Activated CD8-positive, alpha-beta T cell treated with anti-CD3 and anti-CD28 coated beads for 36 hours (primary cell): ENCODE measurements at regions not wholly inside any gene's neighbourhood (a gene's known extent, or its start where the extent isn't known, plus 50 kb on each side); places are given as distances from the start of the nearest gene placed in this dataset.
A peak's percentile ranks its signal among the peaks of the same experiment; 100 is the strongest.

ENCODE experiments used
- ATAC-seq: fragments of 200-7000 bp; cut with Tn5 transposase; one replicate; pipeline ENCODE4 v1.10.0; 2021; ENCODE audit warnings: mild to moderate bottlenecking, moderate library complexity
- CTCF ChIA-PET: fragments of 350-600 bp; sonication (Branson Sonifier 250); formaldehyde crosslinking; loops from one replicate; lab custom pipeline; 2021; ENCODE audit warnings: antibody characterized with exemption; lab: Charles Lee
- POLR2A ChIA-PET: fragments of 350-600 bp; sonication (Branson Sonifier 250); formaldehyde crosslinking; loops from one replicate; lab custom pipeline; 2021; ENCODE audit warnings: antibody characterized with exemption; lab: Charles Lee
- DNase-seq: peaks from one replicate; pipeline ENCODE4 v3.0.0-alpha.2; 2020
- H3K27ac Mint-ChIP-seq: one replicate; pipeline ENCODE4 v1.8.0; 2021; ENCODE audit warnings: mild to moderate bottlenecking, mixed read lengths
- H3K27me3 Mint-ChIP-seq: one replicate; pipeline ENCODE4 v1.8.0; 2021; ENCODE audit warnings: mixed read lengths
- H3K36me3 Mint-ChIP-seq: one replicate; pipeline ENCODE4 v1.8.0; 2021; ENCODE audit warnings: low read depth, mixed read lengths
- H3K4me1 Mint-ChIP-seq: one replicate; pipeline ENCODE4 v1.8.0; 2021; ENCODE audit warnings: low read depth, mixed read lengths
- H3K4me3 Mint-ChIP-seq: one replicate; pipeline ENCODE4 v1.8.0; 2021; ENCODE audit warnings: mild to moderate bottlenecking, moderate library complexity, mixed read lengths
- H3K9me3 Mint-ChIP-seq: one replicate; pipeline ENCODE4 v1.8.0; 2021; ENCODE audit warnings: mixed read lengths
- CTCF ChIP-seq: fragments of 200-600 bp; IDR thresholded peaks from one replicate; pipeline ENCODE4 v1.8.0; 2022; ENCODE audit warnings: antibody characterized with exemption, mild to moderate bottlenecking
- intact Hi-C: fragments of 100-400 bp; cut with micrococcal nuclease; formaldehyde crosslinking; loops from one replicate; pipeline ENCODE4 v1.10.0; 2022

- Mint-ChIP-seq H3K36me3 (peaks cover 10% of the 10 kb centered on the region), H3K27me3 (no peaks in the 10 kb centered on the region), H3K9me3 (no peaks in the 10 kb centered on the region), H3K4me3 (no peak overlapping the region), H3K27ac (peak overlapping the region; percentile 43), H3K4me1 (peaks cover 81% of the 10 kb centered on the region)
- DNase-seq: no peak
- ChIA-PET POLR2A (interaction anchor here (0.7 to 15.9 kb wide), 10 partner anchors 8 to 72 kb away, joined by 3 to 410 read pairs (median 4); no protein-coding TSS in a partner anchor), CTCF (interaction anchor here (0.6 to 11.1 kb wide), 40 partner anchors 8 to 582 kb away, joined by 3 to 124 read pairs (median 6); no protein-coding TSS in a partner anchor)
- TF ChIP-seq CTCF: no peak
- intact Hi-C loops: no loop called here
- ATAC-seq: no peak
These were observed 288.7 kb downstream of the SEC14L1 start for GRCh38 chr17:77429369-77429968.

GRCh38 chr17:77429969-77430752 lies 289.4 kb downstream of the SEC14L1 start:
- Mint-ChIP-seq H3K36me3 (peaks cover 17% of the 10 kb centered on the region), H3K4me3 (no peak overlapping the region), H3K9me3 (no peaks in the 10 kb centered on the region), H3K4me1 (peaks cover 83% of the 10 kb centered on the region), H3K27me3 (no peaks in the 10 kb centered on the region), H3K27ac (peak overlapping the region; percentile 91)
- DNase-seq: peak; percentile 89
- TF ChIP-seq CTCF: peak; percentile 89
- peak; percentile 34 for ATAC-seq
- intact Hi-C loops: loop anchor here (2.0 to 5.0 kb wide), 2 partner anchors 42 to 65 kb away; no protein-coding TSS in a partner anchor
- POLR2A ChIA-PET: interaction anchor here (0.7 to 15.9 kb wide), 11 partner anchors 8 to 73 kb away, joined by 3 to 410 read pairs (median 4); no protein-coding TSS in a partner anchor
- CTCF ChIA-PET: interaction anchor here (0.6 to 11.1 kb wide), 42 partner anchors 9 to 581 kb away, joined by 3 to 124 read pairs (median 6); no protein-coding TSS in a partner anchor

- H3K9me3 Mint-ChIP-seq: no peaks in the 10 kb centered on the region
- intact Hi-C loops: loop anchor here (5.0 kb wide), 1 partner anchor 40 kb away; no protein-coding TSS in a partner anchor
- peak overlapping the region; percentile 89 for H3K4me3 Mint-ChIP-seq
- ATAC-seq: no peak
- H3K27ac Mint-ChIP-seq: peak overlapping the region; percentile 91
- CTCF ChIA-PET: interaction anchor here (0.8 to 11.1 kb wide), 11 partner anchors 11 to 64 kb away, joined by 3 to 124 read pairs (median 47); no protein-coding TSS in a partner anchor
- POLR2A ChIA-PET: interaction anchor here (0.7 to 15.9 kb wide), 9 partner anchors 8 to 63 kb away, joined by 3 to 410 read pairs (median 3); no protein-coding TSS in a partner anchor
- H3K4me1 Mint-ChIP-seq: peaks cover 83% of the 10 kb centered on the region
- H3K27me3 Mint-ChIP-seq: no peaks in the 10 kb centered on the region
- peaks cover 27% of the 10 kb centered on the region for H3K36me3 Mint-ChIP-seq
- TF ChIP-seq CTCF: no peak
- peak; percentile 54 for DNase-seq
These were observed 291.4 kb downstream of the SEC14L1 start for GRCh38 chr17:77432034-77432661.

- Mint-ChIP-seq H3K36me3 (peaks cover 27% of the 10 kb centered on the region), H3K9me3 (no peaks in the 10 kb centered on the region), H3K27ac (peak overlapping the region; percentile 91), H3K27me3 (no peaks in the 10 kb centered on the region), H3K4me3 (peak overlapping the region; percentile 89), H3K4me1 (peaks cover 83% of the 10 kb centered on the region)
- ChIA-PET CTCF (interaction anchor here (0.8 to 11.1 kb wide), 11 partner anchors 12 to 529 kb away, joined by 3 to 124 read pairs (median 17); no protein-coding TSS in a partner anchor), POLR2A (interaction anchor here (0.7 to 15.9 kb wide), 11 partner anchors 8 to 64 kb away, joined by 3 to 410 read pairs (median 3); no protein-coding TSS in a partner anchor)
- DNase-seq (peak; percentile 65), ATAC-seq (no peak)
- TF ChIP-seq CTCF: no peak
- intact Hi-C loops: loop anchor here (5.0 kb wide), 1 partner anchor 40 kb away; no protein-coding TSS in a partner anchor
These were observed 292.0 kb downstream of the SEC14L1 start for GRCh38 chr17:77432742-77433141.
